Gastroesophageal sphincter (tissue), 3 donors: ENCODE measurements at regions not wholly inside any gene's neighbourhood (a gene's known extent, or its start where the extent isn't known, plus 50 kb on each side); places are given as distances from the start of the nearest gene placed in this dataset.

ENCODE experiments used
- EP300 ChIP-seq: sonication (generic); formaldehyde crosslinking; IDR thresholded peaks from one replicate; pipeline ENCODE4 v1.6.1; 2017; ENCODE audit warnings: antibody characterized with exemption, mild to moderate bottlenecking
- POLR2A ChIP-seq, 2 donors: fragments of 450-650 bp; IDR thresholded peaks; one replicate each; pipeline ENCODE4 v1.6.1; 2017; ENCODE audit warnings: antibody characterized with exemption in 2 of 2, mild to moderate bottlenecking in 2 of 2, moderate library complexity in 1 of 2
- POLR2AphosphoS5 ChIP-seq: sonication (generic); formaldehyde crosslinking; IDR thresholded peaks from one replicate; pipeline ENCODE4 v1.6.1; 2017; ENCODE audit warnings: antibody characterized with exemption
- TF ChIP-seq, protein P1 (sequence below), 4 experiments: fragments of 200-600 bp in 2 of 4; fragments of 450-650 bp in 2 of 4; sonication (generic) in 1 of 4; IDR thresholded peaks; one replicate each; pipeline ENCODE4 v1.5.1; 2017 to 2019; ENCODE audit warnings: antibody characterized with exemption in 4 of 4, mild to moderate bottlenecking in 2 of 4, moderate library complexity in 2 of 4

DNA sequence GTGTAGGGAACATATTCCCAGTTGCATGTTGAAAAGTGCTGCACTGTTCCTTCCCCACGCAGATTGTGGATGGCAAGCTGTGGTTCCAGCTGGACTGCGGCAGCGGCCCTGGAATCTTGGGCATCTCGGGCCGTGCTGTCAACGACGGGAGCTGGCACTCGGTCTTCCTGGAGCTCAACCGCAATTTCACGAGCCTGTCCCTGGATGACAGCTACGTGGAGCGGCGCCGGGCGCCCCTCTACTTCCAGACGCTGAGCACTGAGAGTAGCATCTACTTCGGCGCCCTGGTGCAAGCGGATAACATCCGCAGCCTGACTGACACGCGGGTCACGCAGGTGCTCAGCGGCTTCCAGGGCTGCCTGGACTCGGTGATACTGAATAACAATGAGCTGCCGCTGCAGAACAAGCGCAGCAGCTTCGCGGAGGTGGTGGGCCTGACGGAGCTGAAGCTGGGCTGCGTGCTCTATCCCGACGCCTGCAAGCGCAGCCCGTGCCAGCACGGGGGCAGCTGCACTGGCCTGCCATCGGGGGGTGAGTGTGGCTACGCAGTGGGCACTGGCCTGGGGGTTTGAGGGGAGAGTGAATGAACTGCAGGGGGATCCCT is 102.7 kb upstream of the MTNR1B start:
- TF ChIP-seq POLR2A (IDR thresholded peaks at IDR 0.05) (no peak), POLR2AphosphoS5 (no peak), EP300 (no peak)
- TF ChIP-seq, protein P1, sequence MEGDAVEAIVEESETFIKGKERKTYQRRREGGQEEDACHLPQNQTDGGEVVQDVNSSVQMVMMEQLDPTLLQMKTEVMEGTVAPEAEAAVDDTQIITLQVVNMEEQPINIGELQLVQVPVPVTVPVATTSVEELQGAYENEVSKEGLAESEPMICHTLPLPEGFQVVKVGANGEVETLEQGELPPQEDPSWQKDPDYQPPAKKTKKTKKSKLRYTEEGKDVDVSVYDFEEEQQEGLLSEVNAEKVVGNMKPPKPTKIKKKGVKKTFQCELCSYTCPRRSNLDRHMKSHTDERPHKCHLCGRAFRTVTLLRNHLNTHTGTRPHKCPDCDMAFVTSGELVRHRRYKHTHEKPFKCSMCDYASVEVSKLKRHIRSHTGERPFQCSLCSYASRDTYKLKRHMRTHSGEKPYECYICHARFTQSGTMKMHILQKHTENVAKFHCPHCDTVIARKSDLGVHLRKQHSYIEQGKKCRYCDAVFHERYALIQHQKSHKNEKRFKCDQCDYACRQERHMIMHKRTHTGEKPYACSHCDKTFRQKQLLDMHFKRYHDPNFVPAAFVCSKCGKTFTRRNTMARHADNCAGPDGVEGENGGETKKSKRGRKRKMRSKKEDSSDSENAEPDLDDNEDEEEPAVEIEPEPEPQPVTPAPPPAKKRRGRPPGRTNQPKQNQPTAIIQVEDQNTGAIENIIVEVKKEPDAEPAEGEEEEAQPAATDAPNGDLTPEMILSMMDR (IDR thresholded peaks at IDR 0.05): no peak
